GM19240 (cell line): ENCODE measurements at regions not wholly inside any gene's neighbourhood (a gene's known extent, or its start where the extent isn't known, plus 50 kb on each side); places are given as distances from the start of the nearest gene placed in this dataset.
"Not testable (repeated sequence)": the region's sequence is repeated elsewhere in the genome, so short reads cannot be mapped to it uniquely, and the experiment has no call there.

Source experiments
- DNase-seq: peaks from one replicate; pipeline ENCODE4 v3.0.0; 2011; ENCODE audit warnings: low spot score; ENCODE audit not compliant: insufficient read length

- no peak for DNase-seq
These were observed 285.7 kb upstream of the GALNT17 start for GRCh38 chr7:70846208-70846607.

GRCh38 chr7:70849580-70850235 lies 282.2 kb upstream of the GALNT17 start:
- DNase-seq, result no peak

DNA sequence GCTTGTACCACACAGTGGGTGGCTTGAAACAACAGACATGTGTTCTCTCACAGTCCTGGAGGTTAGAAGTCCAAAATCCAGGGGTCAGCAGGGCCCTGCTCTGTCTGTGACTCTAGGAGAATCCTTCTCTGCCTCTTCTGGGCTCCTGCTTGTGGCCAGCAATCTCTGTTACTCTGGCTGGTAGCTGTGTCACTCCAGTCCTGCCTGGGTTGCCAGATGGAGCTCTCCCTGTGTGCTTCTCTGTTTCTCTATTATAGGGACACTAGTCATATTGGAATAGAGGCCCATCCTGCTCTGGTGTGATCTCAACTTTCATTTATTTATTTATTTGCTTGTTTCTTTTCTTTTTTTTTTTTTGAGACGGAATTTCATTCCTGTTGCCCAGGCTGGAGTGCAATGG lies 276.6 kb upstream of the GALNT17 start:
- no peak for DNase-seq

DNA sequence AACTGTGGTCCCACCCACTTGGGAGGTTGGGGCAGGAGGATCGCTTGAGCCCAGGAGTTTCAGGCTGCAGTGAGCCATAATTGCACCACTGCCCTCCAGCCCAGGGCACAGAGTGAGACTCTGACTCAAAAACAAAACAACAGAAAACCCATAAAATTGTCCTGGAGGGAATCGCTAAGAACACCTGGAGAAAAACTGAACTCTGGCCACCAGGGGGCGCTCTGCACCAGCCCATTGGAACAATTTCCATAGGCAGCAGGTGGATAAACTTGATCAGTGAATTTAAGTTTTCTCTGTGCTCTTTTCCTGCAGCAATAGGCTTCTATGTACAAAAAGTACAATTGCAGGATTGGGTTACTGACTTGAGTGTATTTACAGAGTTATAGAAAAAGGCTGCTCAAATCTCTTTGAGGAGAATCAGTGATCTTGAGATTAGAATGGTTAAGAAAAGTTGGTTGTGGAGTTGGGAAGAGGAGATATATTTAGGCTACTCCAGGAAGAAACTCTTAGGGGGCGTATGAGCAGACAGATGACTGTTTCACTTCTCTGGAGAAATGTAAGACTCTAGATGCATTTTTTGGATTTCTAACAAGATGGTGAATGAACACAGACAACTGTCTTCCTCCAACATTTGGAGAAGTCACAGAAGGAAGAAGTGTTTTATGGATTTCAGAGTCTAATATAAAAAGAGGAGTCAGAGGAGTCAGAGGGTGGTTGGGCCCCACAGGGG lies 274.9 kb upstream of the GALNT17 start:
- peak; percentile 17 for DNase-seq

DNA sequence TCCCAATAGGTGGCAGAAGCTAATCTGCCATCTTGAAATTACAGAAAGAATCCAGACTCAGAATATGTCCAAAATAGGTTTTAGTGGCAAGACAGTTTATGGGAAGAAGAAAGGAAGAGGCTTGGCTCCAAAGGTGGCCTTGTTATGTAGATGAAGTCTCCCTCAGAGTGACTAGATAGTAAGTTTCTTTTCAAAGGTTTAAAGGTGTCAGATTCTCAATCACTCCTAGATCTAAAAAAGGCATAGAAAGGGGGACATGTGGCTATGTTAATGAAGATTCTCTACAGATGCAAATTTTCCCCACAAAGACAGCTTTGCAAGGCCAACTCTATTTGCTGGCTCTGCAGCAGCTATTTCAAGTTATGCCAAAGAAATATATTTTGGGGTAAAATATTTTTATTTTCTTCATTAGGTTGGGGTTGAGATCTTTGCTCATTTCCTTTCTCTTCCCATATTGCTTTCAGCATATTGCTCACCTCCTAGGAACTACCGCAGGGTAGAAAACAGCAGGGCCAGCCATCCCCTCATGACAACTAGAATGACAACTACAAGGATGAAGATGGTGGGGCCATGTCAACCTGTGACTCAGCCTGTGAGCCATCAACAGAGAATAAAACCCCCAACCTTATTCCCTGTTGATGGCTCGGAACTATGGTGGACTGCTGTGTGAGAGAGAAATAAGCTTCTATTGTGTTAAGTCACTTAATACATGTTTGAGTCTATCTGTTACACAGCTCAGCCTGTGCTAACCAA lies 274.0 kb upstream of the GALNT17 start:
- no peak for DNase-seq

DNA sequence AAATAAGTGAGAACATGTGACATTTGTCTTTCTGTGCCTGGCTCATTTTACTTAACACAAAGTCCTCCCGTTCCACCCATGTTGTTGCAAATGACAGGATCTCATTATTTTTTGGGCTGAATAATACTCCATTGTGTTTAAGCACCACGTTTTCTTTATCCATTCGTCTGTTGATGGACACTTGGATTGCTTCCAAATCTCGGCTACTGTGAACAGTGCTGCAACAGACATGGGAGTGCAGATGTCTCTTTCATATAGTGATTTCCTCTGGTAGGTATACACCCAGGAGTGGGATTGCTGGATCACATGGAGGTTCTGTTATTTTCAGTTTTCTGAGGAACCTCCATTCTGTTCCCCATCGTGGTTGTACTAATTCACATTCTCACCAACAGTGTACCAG lies 264.4 kb upstream of the GALNT17 start:
- DNase-seq, result no peak

- no peak for DNase-seq
These were observed 261.6 kb upstream of the GALNT17 start for GRCh38 chr7:70870349-70870748.

DNA sequence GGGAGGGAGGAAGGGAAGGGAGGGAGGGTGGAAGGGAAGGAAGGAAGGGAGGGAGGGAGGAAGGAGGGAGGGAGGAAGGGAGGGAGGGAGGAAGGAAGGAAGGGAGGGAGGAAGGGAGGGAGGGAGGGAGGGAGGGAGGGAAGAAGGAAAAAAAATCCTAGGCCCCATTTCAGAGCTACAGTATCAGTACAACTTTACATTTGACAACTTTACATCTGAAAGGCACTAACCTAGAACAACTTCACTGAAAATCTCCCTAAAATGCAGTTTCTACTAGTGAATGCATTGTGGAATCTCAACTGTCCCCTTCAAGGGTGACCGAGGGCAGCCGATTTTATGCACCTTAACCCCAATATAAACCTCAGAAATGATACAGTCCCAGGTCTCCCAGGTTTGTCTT lies 259.8 kb upstream of the GALNT17 start:
- DNase-seq, result no peak

- no peak for DNase-seq
These were observed 250.6 kb upstream of the GALNT17 start for GRCh38 chr7:70881167-70881847.

DNA sequence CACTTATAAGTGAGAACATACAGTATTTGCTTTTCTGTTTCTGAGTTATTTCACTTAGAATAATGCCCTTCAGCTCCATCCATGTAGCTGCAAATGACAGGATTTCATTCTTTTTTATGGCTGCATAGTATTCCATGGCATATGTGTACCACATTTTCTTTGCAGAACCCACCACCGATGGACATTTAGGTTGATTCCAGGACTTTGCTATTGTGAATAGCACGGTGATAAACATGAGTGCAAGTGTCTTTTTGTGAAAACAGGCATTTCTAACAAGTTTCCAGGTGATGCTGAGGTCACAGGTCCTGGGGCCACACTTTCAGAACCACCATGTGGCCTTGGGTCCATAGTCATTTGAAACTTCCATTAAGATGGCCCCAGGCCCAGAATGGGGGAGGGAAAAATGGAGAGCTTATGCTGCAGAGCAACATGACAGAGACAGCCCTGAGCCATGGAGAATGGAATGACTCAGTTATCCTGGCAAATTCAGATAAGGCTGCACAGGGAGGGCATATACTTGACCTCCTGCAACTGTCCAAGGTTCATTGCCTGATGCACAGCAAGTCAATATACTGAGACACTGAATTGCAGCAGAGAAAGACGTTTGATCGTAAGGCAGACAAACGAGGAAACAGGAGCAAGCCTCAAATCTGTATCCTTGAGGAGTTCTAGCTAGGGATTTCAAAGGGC lies 248.0 kb upstream of the GALNT17 start:
- no peak for DNase-seq

DNA sequence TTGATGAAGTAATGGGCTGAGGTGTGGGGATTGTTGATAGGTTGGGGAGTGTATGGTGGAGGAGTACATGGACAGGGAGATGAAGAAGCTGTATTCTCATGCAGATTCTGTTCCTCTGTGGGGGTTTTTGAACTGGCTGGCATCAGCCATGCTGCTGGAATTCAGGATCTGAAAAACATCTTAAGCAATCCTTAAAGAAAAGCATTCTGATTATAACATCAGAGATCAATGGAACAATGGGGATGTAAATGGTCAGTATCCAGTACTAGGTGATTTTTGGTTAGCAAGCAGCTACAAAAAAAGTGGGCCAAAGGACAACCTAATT lies 247.5 kb upstream of the GALNT17 start:
- no peak for DNase-seq

- DNase-seq, result no peak
These were observed 247.1 kb upstream of the GALNT17 start for GRCh38 chr7:70884809-70885208.

- DNase-seq, result no peak
These were observed 245.4 kb upstream of the GALNT17 start for GRCh38 chr7:70886547-70886946.

DNA sequence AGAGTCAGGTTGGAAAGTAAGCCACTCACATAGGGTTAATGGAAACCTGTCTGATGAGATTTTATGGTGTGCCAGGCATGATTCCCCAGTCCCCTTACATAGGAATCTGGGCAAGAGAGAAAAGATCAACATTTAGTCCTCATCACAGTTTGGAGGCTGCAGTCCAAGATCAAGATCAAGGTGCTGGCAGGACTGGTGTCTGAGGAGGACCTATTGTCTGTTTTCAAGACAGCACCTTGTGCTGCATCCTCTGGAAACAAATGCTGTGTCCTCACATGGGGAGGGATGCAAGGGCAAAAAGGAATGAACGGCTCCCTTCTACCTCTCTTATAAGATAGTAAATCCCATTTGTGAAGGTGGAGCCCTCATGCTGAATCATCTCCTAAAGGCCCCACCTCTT lies 244.8 kb upstream of the GALNT17 start:
- no peak for DNase-seq

DNA sequence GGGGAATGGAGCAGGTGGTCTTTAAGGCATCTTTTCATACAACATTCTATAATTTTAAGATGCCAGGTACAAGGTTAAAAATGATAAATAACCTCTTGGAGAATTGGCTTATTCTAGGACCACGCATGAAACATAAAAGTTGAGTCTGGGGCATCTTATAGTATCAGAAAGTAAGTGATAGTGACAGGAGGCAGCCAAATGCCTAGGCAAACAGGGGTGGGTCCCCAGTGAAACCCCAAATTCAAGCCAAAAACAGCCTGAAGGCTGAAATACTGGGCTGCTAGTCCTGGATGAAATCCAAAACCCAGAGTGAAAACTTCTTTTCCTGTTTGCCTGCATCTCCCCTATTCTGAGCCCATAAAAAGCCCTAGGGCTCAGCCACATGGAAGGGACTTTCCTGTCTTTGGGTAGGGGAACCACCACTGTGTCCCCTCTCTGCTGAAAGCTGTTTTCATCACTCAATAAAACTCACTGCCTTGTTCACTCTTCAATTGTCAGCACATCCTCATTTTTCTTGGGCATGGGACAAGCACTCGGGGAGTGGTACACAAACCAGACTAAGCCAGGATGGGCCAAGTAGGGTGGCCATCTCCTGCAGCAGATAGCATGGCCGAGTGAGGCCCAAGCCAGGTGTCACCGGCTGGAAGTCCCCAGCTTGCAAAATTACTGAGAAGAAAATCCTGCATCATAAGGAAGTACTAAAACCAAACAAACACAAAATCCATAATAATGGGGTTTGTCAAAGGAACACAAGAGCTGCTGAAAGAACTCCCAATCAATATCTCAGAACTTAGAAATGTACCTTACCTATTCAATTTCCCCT lies 241.6 kb upstream of the GALNT17 start:
- DNase-seq, result no peak

DNA sequence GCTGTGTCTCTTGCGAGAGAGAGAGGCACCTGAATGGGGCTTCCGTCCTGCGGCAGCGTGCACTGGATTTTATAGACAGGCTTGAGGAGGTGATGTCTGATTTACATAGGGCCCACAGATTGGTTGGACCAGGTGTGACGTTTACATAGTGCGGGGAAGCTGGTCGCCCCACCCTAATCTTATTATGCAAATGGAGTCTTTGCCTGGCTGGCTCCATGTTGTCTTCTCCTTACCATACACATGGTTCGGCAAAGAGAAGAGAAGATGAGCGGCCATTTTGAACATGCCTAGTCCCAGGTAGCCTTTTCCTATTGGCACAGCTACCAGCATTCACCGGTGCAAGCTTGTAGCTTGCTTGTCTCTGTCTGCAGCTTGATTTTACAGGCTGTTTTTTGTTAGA lies 238.5 kb upstream of the GALNT17 start:
- no peak for DNase-seq

- no peak for DNase-seq
These were observed 237.8 kb upstream of the GALNT17 start for GRCh38 chr7:70893971-70894715.

DNA sequence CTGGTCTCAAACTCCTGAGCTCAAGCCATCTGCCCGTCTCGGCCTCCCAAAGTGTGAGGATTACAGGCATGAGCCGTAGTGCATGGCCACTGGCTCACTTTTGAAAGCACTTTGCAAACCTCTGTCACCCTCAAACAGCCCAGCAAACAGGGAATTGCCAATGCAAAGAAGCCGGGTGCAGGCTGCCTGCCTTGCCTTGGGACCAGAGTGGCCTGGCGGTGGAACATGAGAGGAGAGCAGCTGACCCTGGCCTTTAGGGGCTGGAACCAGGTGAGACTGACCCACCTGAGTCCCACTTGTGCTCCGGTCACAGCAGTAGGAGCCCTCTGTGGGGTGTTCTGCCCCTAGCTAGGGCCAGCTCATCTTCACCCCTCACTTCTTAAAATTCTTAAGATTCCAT lies 237.1 kb upstream of the GALNT17 start:
- no peak for DNase-seq

GRCh38 chr7:70895337-70896200 lies 236.4 kb upstream of the GALNT17 start:
- DNase-seq, result not testable (repeated sequence)
